GM18907 (cell line): ENCODE measurements at regions not wholly inside any gene's neighbourhood (a gene's known extent, or its start where the extent isn't known, plus 50 kb on each side); places are given as distances from the start of the nearest gene placed in this dataset.
A peak's percentile ranks its signal among the peaks of the same experiment; 100 is the strongest.

Experiments used
- ATAC-seq: cut with Tn5 transposase; IDR thresholded peaks from one replicate; pipeline ENCODE4 v1.9.1; 2021; ENCODE audit warnings: mild to moderate bottlenecking, moderate library complexity; ENCODE audit not compliant: unreplicated experiment

DNA sequence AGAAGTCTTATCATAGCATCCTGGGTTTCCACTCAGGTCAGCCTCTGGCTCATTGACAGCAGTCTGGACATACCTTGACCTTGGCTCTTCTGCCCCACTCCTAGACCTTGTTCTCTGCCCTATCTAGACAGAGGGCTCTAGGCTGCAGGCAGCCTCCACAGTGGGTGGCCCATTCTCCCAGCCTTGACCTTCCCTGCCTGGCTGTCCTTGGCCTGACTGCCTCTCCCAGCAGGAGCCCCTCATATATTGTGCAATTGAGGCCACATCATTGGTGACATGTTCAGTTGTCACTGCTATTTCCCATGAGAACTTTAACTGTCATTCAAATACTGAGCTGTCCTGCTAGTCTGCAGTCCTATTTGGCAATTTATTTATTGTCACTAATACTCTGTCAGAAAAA is 503.4 kb downstream of the PLXNA4 start:
- no peak for ATAC-seq

GRCh38 chr7:132072165-132072564 is 504.1 kb downstream of the PLXNA4 start:
- no peak for ATAC-seq

- no peak for ATAC-seq
These were observed 507.0 kb downstream of the PLXNA4 start for GRCh38 chr7:132069306-132069705.

GRCh38 chr7:132066761-132067171 is 509.5 kb downstream of the PLXNA4 start:
- ATAC-seq: no peak

GRCh38 chr7:132065989-132066603 is 509.7 kb upstream of the PODXL start:
- no peak for ATAC-seq

DNA sequence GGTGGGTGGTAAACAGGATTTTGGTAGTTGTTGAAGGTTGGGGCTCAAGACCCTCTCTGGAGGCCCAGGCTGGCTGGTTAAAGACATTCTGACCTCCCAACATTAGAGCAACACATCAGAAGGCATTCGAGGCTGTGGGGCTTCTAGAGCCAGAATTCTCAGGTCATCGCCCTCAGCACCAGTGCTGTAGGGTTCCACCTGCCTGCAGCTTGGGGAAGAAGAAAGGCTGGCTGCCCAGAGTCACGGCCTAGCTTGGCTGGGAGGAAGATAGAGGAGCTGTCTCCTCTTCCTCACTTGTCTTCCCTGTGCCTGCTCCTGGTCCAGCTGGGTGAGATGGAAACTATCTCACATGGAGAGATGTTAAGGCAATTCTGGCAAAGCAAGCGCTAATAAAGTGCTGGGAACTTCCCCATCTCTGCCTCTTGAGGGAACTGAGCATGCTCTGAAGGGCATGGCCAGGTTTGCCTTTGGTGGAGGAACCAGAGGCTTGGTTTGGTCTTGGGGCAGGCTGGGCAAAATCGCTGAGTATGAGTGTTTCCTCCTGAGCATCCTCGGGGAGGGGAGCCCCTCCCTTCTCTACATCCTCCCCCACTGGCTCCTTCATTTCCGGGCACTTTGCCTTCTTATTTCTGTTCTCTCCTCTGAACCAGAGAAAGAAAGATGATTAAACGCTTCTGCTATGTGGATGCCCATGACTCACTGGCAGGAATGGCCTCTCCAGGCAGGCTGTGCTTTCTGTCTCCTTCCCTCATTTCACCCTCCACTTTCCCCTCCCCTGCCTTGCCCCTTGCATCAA is 509.0 kb upstream of the PODXL start:
- no peak for ATAC-seq

DNA sequence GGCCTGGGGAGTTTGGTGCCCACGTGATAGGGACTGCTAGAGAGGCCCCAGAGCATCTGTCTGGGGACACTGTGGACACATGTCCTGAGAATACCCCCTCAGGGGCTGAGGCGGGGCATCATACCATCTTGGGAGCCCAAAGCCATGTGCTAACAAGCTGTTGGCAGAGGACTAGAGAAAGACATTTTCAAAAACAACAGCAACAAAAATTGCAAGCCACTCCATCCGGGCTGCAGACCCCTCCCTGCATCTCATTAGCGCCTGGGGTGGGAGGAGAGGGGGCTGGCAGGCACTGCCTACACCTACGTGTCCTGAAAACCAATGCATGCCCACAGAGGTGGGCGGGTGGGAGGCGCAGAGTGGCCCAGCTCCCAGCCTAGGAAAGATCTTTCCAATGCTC is 507.4 kb upstream of the PODXL start:
- no peak for ATAC-seq

DNA sequence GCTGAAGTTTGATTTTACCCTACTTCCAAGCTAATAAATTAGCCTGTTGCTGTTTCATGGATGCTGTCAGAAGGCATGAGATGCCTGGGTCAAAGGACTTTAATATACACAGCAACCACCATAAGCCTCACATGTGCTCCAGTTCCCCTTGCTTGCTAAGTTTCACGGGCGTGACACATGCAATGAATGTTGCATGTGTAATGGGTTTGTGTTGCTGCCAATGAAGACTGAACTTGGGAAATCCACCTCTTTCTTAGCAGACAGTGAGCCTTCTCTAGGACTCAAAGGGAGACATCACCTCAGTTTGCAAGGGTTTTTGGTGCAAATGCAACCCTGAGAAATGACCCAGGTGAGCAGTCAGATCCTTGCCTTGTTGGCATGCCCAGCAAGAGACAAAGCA is 505.5 kb upstream of the PODXL start:
- ATAC-seq: no peak

DNA sequence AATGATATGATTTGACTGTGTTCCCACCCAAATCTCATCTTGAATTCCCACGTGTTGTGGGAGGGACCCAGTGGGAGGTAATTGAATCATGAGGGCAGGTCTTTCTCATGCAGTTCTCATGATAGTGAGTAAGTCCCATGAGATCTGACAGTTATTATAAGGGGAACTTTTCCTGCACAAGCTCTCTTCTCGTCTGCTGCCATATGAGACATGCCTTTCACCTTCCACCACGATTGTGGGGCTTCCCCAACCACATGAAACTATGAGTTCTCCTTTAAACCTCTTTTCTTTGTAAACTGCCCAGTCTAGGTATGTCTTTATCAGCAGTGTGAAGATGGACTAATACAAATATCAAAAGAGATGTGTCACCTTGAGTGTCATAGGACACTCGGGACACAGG is 502.7 kb upstream of the PODXL start:
- ATAC-seq: peak; percentile 86

- ATAC-seq: no peak
These were observed 499.1 kb upstream of the PODXL start for GRCh38 chr7:132055336-132056120.

- ATAC-seq: no peak
These were observed 497.4 kb upstream of the PODXL start for GRCh38 chr7:132053871-132054270.

GRCh38 chr7:132051311-132051710 is 494.9 kb upstream of the PODXL start:
- ATAC-seq: no peak

GRCh38 chr7:132049462-132050304 is 493.3 kb upstream of the PODXL start:
- ATAC-seq: no peak

- ATAC-seq: no peak
These were observed 489.1 kb upstream of the PODXL start for GRCh38 chr7:132045481-132045980.

- ATAC-seq: no peak
These were observed 488.6 kb upstream of the PODXL start for GRCh38 chr7:132045002-132045401.

GRCh38 chr7:132044247-132044646 is 487.8 kb upstream of the PODXL start:
- ATAC-seq: no peak

DNA sequence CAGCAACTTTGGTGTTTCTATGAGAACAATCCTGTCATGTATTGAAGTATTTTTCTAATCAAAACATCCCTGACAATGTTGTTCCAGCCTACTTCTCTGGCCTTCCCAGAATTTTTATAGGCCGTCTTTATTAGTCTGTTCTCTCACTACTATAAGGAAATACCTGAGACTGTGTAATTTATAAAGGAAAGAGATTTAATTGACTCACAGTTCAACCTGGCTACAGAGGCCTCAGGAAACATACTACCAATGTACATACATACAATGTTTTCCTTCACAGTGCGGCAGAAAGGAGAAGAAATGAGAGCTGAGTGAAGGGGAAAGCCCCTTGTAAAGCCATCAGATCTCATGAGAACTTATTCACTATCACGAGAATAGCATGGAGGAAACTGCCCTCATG is 484.7 kb upstream of the PODXL start:
- ATAC-seq: no peak

- no peak for ATAC-seq
These were observed 479.3 kb upstream of the PODXL start for GRCh38 chr7:132035517-132036362.

DNA sequence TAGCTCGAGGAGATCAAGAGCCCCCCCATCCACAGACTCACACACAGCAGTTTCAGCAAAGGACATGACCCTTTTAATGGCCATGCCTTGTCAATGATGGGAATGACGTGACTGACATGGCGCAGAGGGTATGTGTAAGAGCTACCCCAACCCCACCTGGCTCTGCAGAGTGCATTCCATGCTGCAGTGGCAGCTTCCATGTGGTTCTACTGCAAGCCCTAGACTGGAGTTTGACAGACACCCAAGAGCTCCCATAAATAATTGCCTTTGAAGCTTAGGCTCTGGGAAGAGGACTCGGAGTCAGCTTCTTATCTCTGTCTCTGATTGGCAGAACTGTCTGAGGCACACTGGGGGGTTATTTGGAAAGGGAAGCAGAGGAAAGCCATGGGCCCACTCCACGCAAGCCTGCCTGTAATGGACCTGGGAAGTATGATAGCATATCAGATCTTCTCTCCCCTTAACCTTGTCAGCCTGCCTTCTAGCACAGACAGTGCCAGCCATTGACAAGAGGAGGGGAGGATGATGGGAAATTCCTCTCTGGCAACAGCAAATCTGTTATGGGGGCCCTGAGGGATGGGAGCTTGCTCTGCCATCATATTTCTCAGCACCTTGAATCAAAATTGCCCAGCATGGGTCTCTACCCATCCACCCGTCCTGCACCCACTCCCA is 478.5 kb upstream of the PODXL start:
- ATAC-seq: no peak
